H9 (cell line): ENCODE measurements at regions not wholly inside any gene's neighbourhood (a gene's known extent, or its start where the extent isn't known, plus 50 kb on each side); places are given as distances from the start of the nearest gene placed in this dataset.

ENCODE experiments used
- DNase-seq: peaks from one replicate; pipeline ENCODE4 v3.0.0-alpha.2; 2017
- H2AFZ ChIP-seq: one replicate; pipeline ENCODE4 v1.6.1; 2013; ENCODE audit warnings: mild to moderate bottlenecking, low read length, control low read depth, moderate library complexity
- H2AK5ac ChIP-seq: 2 replicates; pipeline ENCODE4 v1.6.1; 2013; ENCODE audit warnings: low read length, control low read depth, mixed read lengths; ENCODE audit not compliant: insufficient read length
- H2BK120ac ChIP-seq: one replicate; pipeline ENCODE4 v1.6.1; 2013; ENCODE audit warnings: low read depth, mild to moderate bottlenecking, low read length, control low read depth, inconsistent platforms; ENCODE audit not compliant: poor library complexity, severe bottlenecking
- H2BK12ac ChIP-seq: 2 replicates; pipeline ENCODE4 v1.6.1; 2013; ENCODE audit warnings: low read length, control low read depth, mixed read lengths, low read depth; ENCODE audit not compliant: insufficient read length
- H2BK15ac ChIP-seq: 2 replicates; pipeline ENCODE4 v1.6.1; 2013; ENCODE audit warnings: low read depth, low read length, control low read depth
- H2BK20ac ChIP-seq: one replicate; pipeline ENCODE4 v1.6.1; 2013; ENCODE audit warnings: low read depth, mild to moderate bottlenecking, low read length, control low read depth, inconsistent platforms; ENCODE audit not compliant: poor library complexity, severe bottlenecking
- H2BK5ac ChIP-seq: 2 replicates; pipeline ENCODE4 v1.6.1; 2013; ENCODE audit warnings: low read length, control low read depth, mixed read lengths; ENCODE audit not compliant: insufficient read length
- H3K14ac ChIP-seq: 2 replicates; pipeline ENCODE4 v1.6.1; 2013; ENCODE audit warnings: low read length, control low read depth; ENCODE audit not compliant: insufficient read depth
- H3K18ac ChIP-seq: 2 replicates; pipeline ENCODE4 v1.6.1; 2013; ENCODE audit warnings: low read depth, mild to moderate bottlenecking, mixed read lengths, low read length, control low read depth; ENCODE audit not compliant: insufficient read length
- H3K23ac ChIP-seq: 2 replicates; pipeline ENCODE4 v1.6.1; 2013; ENCODE audit warnings: low read length, control low read depth, mixed read lengths, low read depth; ENCODE audit not compliant: insufficient read length
- H3K23me2 ChIP-seq: 2 replicates; pipeline ENCODE4 v1.6.1; 2013; ENCODE audit warnings: low read depth, mild to moderate bottlenecking, mixed read lengths, low read length, control low read depth; ENCODE audit not compliant: insufficient read length, poor library complexity, severe bottlenecking
- H3K27ac ChIP-seq: 2 replicates; pipeline ENCODE4 v1.5.1; 2013; ENCODE audit warnings: low read length, control low read depth, mixed read lengths, low read depth; ENCODE audit not compliant: insufficient read length
- H3K27me3 ChIP-seq: 2 replicates; pipeline ENCODE4 v1.6.1; 2013; ENCODE audit warnings: low read length, control low read depth, inconsistent platforms; ENCODE audit not compliant: insufficient read depth
- H3K4ac ChIP-seq: 2 replicates; pipeline ENCODE4 v1.6.1; 2013; ENCODE audit warnings: low read depth, mild to moderate bottlenecking, control low read depth, inconsistent platforms, low read length, moderate library complexity
- H3K4me1 ChIP-seq: 2 replicates; pipeline ENCODE4 v1.6.1; 2013; ENCODE audit warnings: low read length, control low read depth, inconsistent platforms; ENCODE audit not compliant: insufficient read depth
- H3K4me2 ChIP-seq: 2 replicates; pipeline ENCODE4 v1.6.1; 2013; ENCODE audit warnings: low read length, control low read depth, mixed read lengths; ENCODE audit not compliant: insufficient read length, insufficient read depth
- H3K56ac ChIP-seq: 2 replicates; pipeline ENCODE4 v1.6.1; 2013; ENCODE audit warnings: low read depth, mild to moderate bottlenecking, mixed read lengths, low read length, control low read depth; ENCODE audit not compliant: insufficient read length
- H3K79me1 ChIP-seq: 2 replicates; pipeline ENCODE4 v1.6.1; 2013; ENCODE audit warnings: low read depth, mild to moderate bottlenecking, moderate library complexity, low read length, control low read depth, inconsistent platforms; ENCODE audit not compliant: insufficient read depth, poor library complexity, severe bottlenecking
- H3K79me2 ChIP-seq: 2 replicates; pipeline ENCODE4 v1.6.1; 2013; ENCODE audit warnings: low read length, control low read depth, inconsistent platforms; ENCODE audit not compliant: insufficient read depth
- H3K9ac ChIP-seq: 2 replicates; pipeline ENCODE4 v1.6.1; 2013; ENCODE audit warnings: low read length, control low read depth, mixed read lengths; ENCODE audit not compliant: insufficient read length; ENCODE audit errors: extremely low read depth
- H3K9me3 ChIP-seq: one replicate; pipeline ENCODE4 v1.6.1; 2013; ENCODE audit warnings: low read depth, low read length, inconsistent platforms; ENCODE audit not compliant: control insufficient read depth
- H3T11ph ChIP-seq: one replicate; pipeline ENCODE4 v1.6.1; 2013; ENCODE audit warnings: mild to moderate bottlenecking, low read length, control low read depth, inconsistent platforms
- H4K20me1 ChIP-seq: one replicate; pipeline ENCODE4 v1.6.1; 2013; ENCODE audit not compliant: control insufficient read depth, insufficient read length, insufficient read depth
- H4K5ac ChIP-seq: 2 replicates; pipeline ENCODE4 v1.6.1; 2013; ENCODE audit warnings: low read depth, mild to moderate bottlenecking, mixed read lengths, low read length, control low read depth; ENCODE audit not compliant: insufficient read length
- H4K8ac ChIP-seq: replicated peaks from 2 replicates; pipeline ENCODE4 v1.6.1; 2013; ENCODE audit warnings: low read length, control low read depth, mixed read lengths, low read depth; ENCODE audit not compliant: insufficient read length
- H4K91ac ChIP-seq: 2 replicates; pipeline ENCODE4 v1.6.1; 2013; ENCODE audit warnings: low read depth, mild to moderate bottlenecking, moderate library complexity, mixed read lengths, low read length, control low read depth; ENCODE audit not compliant: insufficient read length
- H3K27ac Mint-ChIP-seq, 3 experiments: 2 replicates in 2 of 3; 3 replicates in 1 of 3; pipeline ENCODE4 v1.8.0; 2020 to 2021; ENCODE audit warnings: mixed read lengths in 3 of 3, mild to moderate bottlenecking in 1 of 3, moderate library complexity in 1 of 3
- H3K27me3 Mint-ChIP-seq: 2 replicates; pipeline ENCODE4 v1.8.0; 2021; ENCODE audit warnings: low read depth, mild to moderate bottlenecking, moderate library complexity, mixed read lengths
- H3K36me3 Mint-ChIP-seq, 3 experiments: 2 replicates in 2 of 3; 3 replicates in 1 of 3; pipeline ENCODE4 v1.8.0; 2020 to 2021; ENCODE audit warnings: low read depth in 3 of 3, mixed read lengths in 3 of 3; ENCODE audit not compliant: insufficient read depth in 1 of 3
- H3K4me1 Mint-ChIP-seq, 2 experiments: 2 replicates each; pipeline ENCODE4 v1.8.0; 2020; ENCODE audit warnings: mixed read lengths in 2 of 2
- H3K4me3 Mint-ChIP-seq, 2 experiments: 2 replicates in 1 of 2; 3 replicates in 1 of 2; pipeline ENCODE4 v1.8.0; 2020 to 2021; ENCODE audit warnings: mild to moderate bottlenecking in 2 of 2, mixed read lengths in 2 of 2, moderate library complexity in 1 of 2
- H3K9me3 Mint-ChIP-seq, 2 experiments: 2 replicates in 1 of 2; 3 replicates in 1 of 2; pipeline ENCODE4 v1.8.0; 2020; ENCODE audit warnings: mild to moderate bottlenecking in 2 of 2, mixed read lengths in 2 of 2, moderate library complexity in 1 of 2
- WGBS: extraction: QIAGEN DNeasy Blood & Tissue Kit; methylation state at CpG from one replicate; pipeline ENCODE4 v1.1.7; 2013; ENCODE audit warnings: missing lambda C conversion rate, low lambda C conversion rate, mixed read lengths; ENCODE audit not compliant: insufficient read length; ENCODE audit errors: extremely low coverage; 5-methylcytosine and 5-hydroxymethylcytosine counted together
- TF ChIP-seq, protein P1 (sequence below): fragments of 200-600 bp; sonication (generic); conservative IDR thresholded peaks from 3 replicates; pipeline ENCODE4 v1.8.0; 2021; ENCODE audit warnings: antibody characterized with exemption, mild to moderate bottlenecking

GRCh38 chr10:29189256-29189655, 99.6 kb upstream of the LYZL1 start:
- Histone ChIP-seq H2AK5ac (no peak overlapping the region), H3K56ac (no peak overlapping the region), H4K20me1 (no peaks in the 10 kb centered on the region), H3K14ac (no peak overlapping the region), H4K91ac (no peak overlapping the region), H3K27me3 (no peaks in the 10 kb centered on the region; the same call in 1 of the 2 replicates), H3K79me1 (no peaks in the 10 kb centered on the region), H3K79me2 (no peaks in the 10 kb centered on the region), H4K5ac (no peak overlapping the region), H2BK5ac (no peak overlapping the region), H3K27ac (no peak overlapping the region), H4K8ac (no peak overlapping the region), H2BK12ac (no peak overlapping the region), H3K4me1 (no peaks in the 10 kb centered on the region), H3K4me2 (no peak overlapping the region), H3K18ac (no peak overlapping the region), H3K9me3 (no peaks in the 10 kb centered on the region), H3K9ac (no peak overlapping the region), H2BK120ac (no peak overlapping the region), H3T11ph (no peak overlapping the region), H2BK20ac (no peak overlapping the region), H3K23ac (no peak overlapping the region), H3K23me2 (no peaks in the 10 kb centered on the region), H3K4ac (no peak overlapping the region), H2BK15ac (no peak overlapping the region), H2AFZ (no peak overlapping the region)
- peaks cover 1% of the 10 kb centered on the region; the same call in 1 of the 2 replicates for H3K27me3 Mint-ChIP-seq
- H3K36me3 Mint-ChIP-seq = no peaks in the 10 kb centered on the region; a peak in 1 of 7 replicates
- TF ChIP-seq, protein P1, sequence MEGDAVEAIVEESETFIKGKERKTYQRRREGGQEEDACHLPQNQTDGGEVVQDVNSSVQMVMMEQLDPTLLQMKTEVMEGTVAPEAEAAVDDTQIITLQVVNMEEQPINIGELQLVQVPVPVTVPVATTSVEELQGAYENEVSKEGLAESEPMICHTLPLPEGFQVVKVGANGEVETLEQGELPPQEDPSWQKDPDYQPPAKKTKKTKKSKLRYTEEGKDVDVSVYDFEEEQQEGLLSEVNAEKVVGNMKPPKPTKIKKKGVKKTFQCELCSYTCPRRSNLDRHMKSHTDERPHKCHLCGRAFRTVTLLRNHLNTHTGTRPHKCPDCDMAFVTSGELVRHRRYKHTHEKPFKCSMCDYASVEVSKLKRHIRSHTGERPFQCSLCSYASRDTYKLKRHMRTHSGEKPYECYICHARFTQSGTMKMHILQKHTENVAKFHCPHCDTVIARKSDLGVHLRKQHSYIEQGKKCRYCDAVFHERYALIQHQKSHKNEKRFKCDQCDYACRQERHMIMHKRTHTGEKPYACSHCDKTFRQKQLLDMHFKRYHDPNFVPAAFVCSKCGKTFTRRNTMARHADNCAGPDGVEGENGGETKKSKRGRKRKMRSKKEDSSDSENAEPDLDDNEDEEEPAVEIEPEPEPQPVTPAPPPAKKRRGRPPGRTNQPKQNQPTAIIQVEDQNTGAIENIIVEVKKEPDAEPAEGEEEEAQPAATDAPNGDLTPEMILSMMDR = no peak
- no peak for DNase-seq
- no peak overlapping the region for H3K4me3 Mint-ChIP-seq
- H3K9me3 Mint-ChIP-seq = no peaks in the 10 kb centered on the region
- WGBS = no CpG with 5 or more reads among the region's 2 CpGs
- H3K4me1 Mint-ChIP-seq = peaks cover 0 to 3% of the 10 kb centered on the region in 2 experiments; a peak in 2 of 4 replicates
- no peak overlapping the region for H3K27ac Mint-ChIP-seq
